Fibroblast of skin of left biceps (primary cell): ENCODE measurements at regions not wholly inside any gene's neighbourhood (a gene's known extent, or its start where the extent isn't known, plus 50 kb on each side); places are given as distances from the start of the nearest gene placed in this dataset.

Experiments
- DNase-seq, 2 experiments: peaks; one replicate each; pipeline ENCODE4 v3.0.0-alpha.2; 2013; ENCODE audit warnings: low read depth in 2 of 2

- DNase-seq: no peak
Observed at GRCh38 chr2:40797120-40797519, 345.2 kb upstream of the SLC8A1 start.

DNA sequence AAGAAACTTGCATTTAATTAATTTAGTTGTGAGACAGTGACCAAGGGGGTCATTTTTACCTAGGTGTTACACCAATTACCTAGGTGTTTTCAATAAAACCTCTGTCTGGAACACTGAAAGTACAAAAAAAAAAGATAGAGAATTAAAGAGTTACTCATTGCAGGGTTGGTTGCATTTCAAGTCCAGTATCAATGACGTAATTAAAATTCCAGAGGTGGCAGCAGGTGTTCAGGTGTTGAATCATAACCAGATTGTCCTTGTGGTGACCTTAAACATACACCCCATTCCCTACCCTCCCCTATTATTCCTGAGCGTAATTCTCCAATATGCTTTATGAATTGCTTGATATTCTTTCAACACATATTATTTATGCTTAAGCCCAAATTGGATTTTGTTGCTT, 352.0 kb upstream of the SLC8A1 start:
- no peak for DNase-seq

GRCh38 chr2:40809156-40809555, 357.3 kb upstream of the SLC8A1 start:
- no peak for DNase-seq

DNA sequence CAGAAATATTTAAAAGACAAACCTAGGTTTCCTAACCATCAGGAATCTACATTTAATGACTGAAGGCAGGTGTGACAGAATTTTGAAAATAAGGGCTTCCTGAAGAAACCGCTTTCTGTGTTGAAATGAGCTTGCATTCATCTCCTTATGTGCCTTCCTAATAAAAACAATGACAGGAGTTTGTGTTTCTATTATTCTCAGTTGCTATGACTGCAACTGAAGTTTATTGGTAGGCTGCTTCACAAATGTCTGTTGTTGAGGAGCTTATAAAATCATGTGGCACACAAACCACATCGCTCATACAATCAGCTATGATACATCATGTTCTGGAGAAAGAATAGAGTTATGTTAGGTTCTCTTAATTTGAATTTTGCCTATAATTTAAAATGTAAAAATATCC, 362.7 kb upstream of the SLC8A1 start:
- no peak for DNase-seq

GRCh38 chr2:40820319-40820718, 368.4 kb upstream of the SLC8A1 start:
- no peak for DNase-seq

GRCh38 chr2:40823478-40823877, 371.6 kb upstream of the SLC8A1 start:
- DNase-seq: no peak

GRCh38 chr2:40824278-40824677, 372.4 kb upstream of the SLC8A1 start:
- DNase-seq: no peak

DNA sequence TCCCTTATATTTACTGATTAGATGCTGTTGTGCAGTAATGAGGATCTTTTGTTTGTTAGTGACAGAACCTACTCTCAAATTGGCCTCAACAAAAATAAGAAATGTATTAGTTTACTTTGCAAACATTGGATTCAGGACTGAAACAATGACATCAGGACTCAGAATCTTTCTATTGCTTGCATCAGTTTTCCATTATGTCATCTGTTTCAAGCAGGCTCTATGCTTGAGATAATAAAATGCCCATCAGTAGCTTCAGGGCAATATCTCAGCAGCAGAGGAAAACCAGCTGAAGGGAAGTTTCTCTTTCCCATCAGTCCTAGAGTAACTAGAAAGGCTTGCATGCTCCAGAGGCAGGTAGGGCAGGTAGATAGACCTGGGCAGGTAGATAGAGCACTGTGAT, 375.5 kb upstream of the SLC8A1 start:
- no peak for DNase-seq

- no peak for DNase-seq
Observed at GRCh38 chr2:40831321-40831873, 379.5 kb upstream of the SLC8A1 start.

DNA sequence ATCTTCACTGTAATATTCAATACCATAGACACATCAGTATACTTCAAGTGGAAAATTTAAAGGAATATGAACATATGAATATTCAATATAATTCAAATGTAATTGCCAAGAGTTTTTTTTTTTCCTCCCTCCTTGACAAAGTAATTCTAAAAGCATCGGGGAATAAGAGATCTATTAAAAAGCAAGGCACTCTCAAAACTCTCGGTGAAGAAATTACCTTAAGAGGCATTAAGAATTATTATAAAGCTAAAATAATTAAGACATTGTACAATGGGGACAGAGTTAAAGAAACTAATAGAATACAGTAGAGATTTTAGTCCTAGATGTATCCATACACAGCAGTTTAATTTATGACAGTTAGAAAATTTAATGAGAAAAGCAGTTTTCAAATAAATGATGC, 390.0 kb upstream of the SLC8A1 start:
- no peak for DNase-seq

GRCh38 chr2:40844353-40845277, 392.7 kb upstream of the SLC8A1 start:
- DNase-seq: no peak

DNA sequence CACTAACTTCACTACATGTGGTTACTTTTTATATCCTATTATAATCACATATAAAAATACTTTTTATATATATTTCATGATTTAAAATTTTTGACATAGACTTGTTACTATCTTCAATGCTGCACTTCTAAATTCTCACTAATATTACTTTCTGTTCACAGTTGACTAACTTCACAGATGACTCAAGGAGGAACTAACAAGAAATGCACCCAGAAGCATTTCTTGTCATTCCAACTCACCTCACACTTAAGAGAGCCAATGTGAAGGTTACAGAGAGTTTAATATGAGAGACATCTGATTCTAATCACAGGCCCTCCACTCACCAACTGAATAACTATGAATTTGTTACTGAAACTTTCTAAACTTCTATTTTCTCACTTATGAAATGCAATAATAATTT, 399.8 kb upstream of the SLC8A1 start:
- DNase-seq: peak in 1 of 2 experiments; percentile 1

DNA sequence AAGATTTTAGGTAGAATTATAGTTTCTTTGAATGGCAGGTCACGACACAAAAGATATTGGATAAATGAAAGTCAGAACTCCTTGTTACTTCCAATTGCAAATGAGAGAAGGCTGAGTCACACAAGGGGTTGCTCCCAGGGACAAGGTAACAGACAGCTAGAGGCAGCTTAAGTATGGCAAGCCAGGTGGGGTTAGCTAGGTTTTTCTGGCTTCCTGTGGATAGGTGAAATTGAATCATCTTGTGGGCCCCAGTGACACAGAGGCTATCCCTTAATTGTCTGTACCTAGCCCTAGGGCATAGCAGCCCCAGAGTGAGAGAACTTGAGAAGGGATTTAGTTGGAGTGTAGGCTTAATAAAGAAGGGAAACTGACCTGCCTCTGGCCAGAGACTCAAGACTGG, 407.7 kb upstream of the SLC8A1 start:
- no peak for DNase-seq

DNA sequence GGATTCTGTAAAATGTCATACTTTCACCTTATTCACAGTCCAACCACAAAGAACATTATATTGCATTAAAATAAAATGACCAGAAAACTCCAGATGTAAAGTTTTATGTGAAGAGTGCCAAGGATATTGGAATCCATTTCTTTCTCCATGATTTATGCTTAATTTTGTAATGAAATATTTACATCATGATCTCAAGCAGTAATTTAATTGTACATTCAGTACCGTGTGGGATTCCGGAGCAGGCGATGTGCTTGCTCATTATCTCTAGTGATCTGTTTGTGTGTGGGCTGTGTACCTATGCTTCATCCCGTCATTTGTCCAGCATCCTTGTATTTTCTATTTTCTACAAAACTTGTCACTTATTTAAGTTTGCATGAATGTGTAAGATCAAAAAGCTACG, 415.9 kb upstream of the SLC8A1 start:
- DNase-seq: no peak

GRCh38 chr2:40872580-40872979, 420.7 kb upstream of the SLC8A1 start:
- DNase-seq: no peak

DNA sequence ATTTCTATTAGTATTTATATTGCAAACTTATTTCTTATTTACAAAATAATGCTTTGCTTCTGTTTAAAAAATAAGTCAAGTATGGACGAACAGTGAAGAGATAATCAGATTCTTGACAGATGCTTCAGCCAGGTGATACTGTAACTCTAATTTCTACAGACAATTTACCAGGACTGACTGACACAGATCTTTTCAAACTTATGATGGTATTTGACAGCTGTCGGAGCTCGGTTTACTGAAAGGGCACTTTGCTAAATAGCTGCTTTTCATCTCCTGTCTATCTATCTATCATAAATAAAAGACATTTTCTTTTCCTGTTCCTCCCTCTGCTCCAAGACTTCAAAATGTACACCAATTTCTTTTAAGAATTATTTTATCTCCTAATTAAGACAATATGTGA, 422.5 kb upstream of the SLC8A1 start:
- no peak for DNase-seq

- DNase-seq: no peak
Observed at GRCh38 chr2:40877734-40878288, 425.9 kb upstream of the SLC8A1 start.

DNA sequence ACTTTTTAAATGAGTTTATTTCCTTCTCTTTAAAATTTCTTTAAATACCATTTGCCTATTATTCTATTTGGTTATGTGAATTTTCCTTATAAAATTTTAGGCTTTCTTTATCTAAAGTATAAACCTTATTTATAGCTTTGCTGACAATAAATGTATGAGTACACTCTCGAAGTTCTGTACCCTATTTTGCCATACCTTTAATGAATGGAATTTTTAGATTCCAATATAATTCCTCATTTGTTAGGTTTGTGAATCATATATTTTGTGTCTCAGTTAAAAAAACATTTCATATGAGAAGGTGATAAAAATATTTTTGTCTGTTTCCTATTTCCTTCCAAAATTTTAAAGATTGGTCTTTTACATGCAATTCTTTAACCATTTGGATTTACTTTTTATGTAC, 427.4 kb upstream of the SLC8A1 start:
- no peak for DNase-seq

- no peak for DNase-seq
Observed at GRCh38 chr2:40886100-40886499, 434.2 kb upstream of the SLC8A1 start.

DNA sequence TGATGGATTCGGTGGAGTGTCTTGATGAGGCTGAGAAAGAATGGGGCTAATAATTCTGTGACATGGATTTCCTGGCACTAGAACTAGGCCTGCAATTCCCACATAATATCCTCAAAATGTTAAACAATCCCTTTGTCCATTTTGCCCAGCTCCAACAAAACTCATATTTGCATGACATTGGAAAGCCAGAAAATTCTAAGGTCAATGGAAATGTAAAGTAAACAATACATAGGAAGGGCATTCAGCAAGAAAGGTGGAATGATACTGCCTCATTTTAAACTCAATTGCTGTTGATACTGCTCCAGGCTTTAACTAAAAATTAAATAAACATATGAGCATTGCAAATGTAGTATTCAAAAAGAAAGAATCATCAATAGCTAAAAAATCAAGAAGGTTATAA, 434.8 kb upstream of the SLC8A1 start:
- no peak for DNase-seq

- DNase-seq: no peak
Observed at GRCh38 chr2:40896358-40896757, 444.5 kb upstream of the SLC8A1 start.

GRCh38 chr2:40914666-40915065, 462.8 kb upstream of the SLC8A1 start:
- no peak for DNase-seq

GRCh38 chr2:40915651-40916050, 463.8 kb upstream of the SLC8A1 start:
- DNase-seq: no peak
